A549 (cell line): ENCODE measurements at regions not wholly inside any gene's neighbourhood (a gene's known extent, or its start where the extent isn't known, plus 50 kb on each side); places are given as distances from the start of the nearest gene placed in this dataset.

Experiments used
- CBX8 ChIP-seq: fragments of 200-600 bp; sonication (generic); IDR thresholded peaks from 2 replicates; pipeline ENCODE4 v1.6.1; 2016
- CHD4 ChIP-seq: fragments of 200-600 bp; sonication (generic); IDR thresholded peaks from 2 replicates; pipeline ENCODE4 v1.6.1; 2016; ENCODE audit warnings: antibody characterized with exemption, mild to moderate bottlenecking, borderline replicate concordance
- CTCF ChIP-seq: fragments of >200 bp; sonication (Bioruptor Twin); formaldehyde crosslinking; IDR thresholded peaks from 3 replicates; pipeline ENCODE4 v1.5.1; 2016
- EHMT2 ChIP-seq: fragments of 200-600 bp; sonication (generic); IDR thresholded peaks from 2 replicates; pipeline ENCODE4 v1.6.1; 2016; ENCODE audit warnings: antibody characterized with exemption, low read depth, mild to moderate bottlenecking, moderate library complexity
- ELK1 ChIP-seq: fragments of 150-350 bp; IDR thresholded peaks from 2 replicates; pipeline ENCODE4 v1.6.1; 2014; ENCODE audit warnings: low read depth, mild to moderate bottlenecking, low read length
- EP300 ChIP-seq, 2 experiments: fragments of >200 bp; sonication (Bioruptor Twin); formaldehyde crosslinking; IDR thresholded peaks; 2 replicates in 1 of 2; 3 replicates in 1 of 2; pipeline ENCODE4 v1.6.1; 2016 to 2017
- FOSB ChIP-seq: fragments of 250-450 bp; sonication (Bioruptor Pico); IDR thresholded peaks from 2 replicates; pipeline ENCODE4 v1.5.0; 2020; ENCODE audit warnings: mild to moderate bottlenecking, moderate library complexity
- FOSL2 ChIP-seq, 2 experiments: fragments of 450-650 bp in 1 of 2; fragments of >200 bp in 1 of 2; sonication (Bioruptor Twin) in 1 of 2; formaldehyde crosslinking; IDR thresholded peaks; 2 replicates each; pipeline versions ENCODE4 v1.5.0 to v1.6.1; 2016 to 2020; ENCODE audit warnings: mild to moderate bottlenecking in 1 of 2, moderate library complexity in 1 of 2
- HOXB5 ChIP-seq: fragments of 250-450 bp; sonication (Bioruptor Pico); IDR thresholded peaks from 2 replicates; pipeline ENCODE4 v1.5.0; 2020; ENCODE audit warnings: mild to moderate bottlenecking, moderate library complexity
- MAFK ChIP-seq: fragments of 450-650 bp; IDR thresholded peaks from 2 replicates; pipeline ENCODE4 v1.6.1; 2014; ENCODE audit not compliant: partially characterized antibody
- POLR2A ChIP-seq: IDR thresholded peaks from 2 replicates; pipeline ENCODE4 v1.6.1; 2012; ENCODE audit warnings: mild to moderate bottlenecking, low read length
- REST ChIP-seq: fragments of 200-600 bp; sonication (generic); IDR thresholded peaks from 2 replicates; pipeline ENCODE4 v1.6.1; 2016; ENCODE audit warnings: antibody characterized with exemption, mild to moderate bottlenecking, moderate library complexity
- TP53 ChIP-seq: fragments of 250-450 bp; sonication (Bioruptor Pico); IDR thresholded peaks from 2 replicates; pipeline ENCODE4 v1.5.0; 2021; ENCODE audit warnings: mild to moderate bottlenecking, moderate library complexity

GRCh38 chr14:55798406-55798805 lies 218.4 kb downstream of the KTN1 start:
- TF ChIP-seq CTCF = no peak
- no peak for TF ChIP-seq TP53 (CRISPR knock-in tag)
- TF ChIP-seq POLR2A = no peak
- TF ChIP-seq ELK1 = no peak
- TF ChIP-seq REST = no peak
- no peak for TF ChIP-seq MAFK
- TF ChIP-seq EP300 (IDR thresholded peaks at IDR 0.05) = no peak
- TF ChIP-seq HOXB5 (CRISPR knock-in tag) = no peak
- no peak for TF ChIP-seq EHMT2
- no peak for TF ChIP-seq CBX8
- no peak for TF ChIP-seq FOSB (CRISPR knock-in tag)
- no peak for TF ChIP-seq FOSL2 (IDR thresholded peaks at IDR 0.05)
- no peak for TF ChIP-seq FOSL2 (CRISPR knock-in tag; IDR thresholded peaks at IDR 0.05)
- no peak for TF ChIP-seq CHD4
